H1 (cell line): ENCODE measurements at regions not wholly inside any gene's neighbourhood (a gene's known extent, or its start where the extent isn't known, plus 50 kb on each side); places are given as distances from the start of the nearest gene placed in this dataset.

Experiments
- CTCF ChIA-PET: fragments of 300-600 bp; sonication (Branson Sonifier 250); formaldehyde crosslinking; loops from one replicate; lab custom pipeline; 2021; ENCODE audit not compliant: partially characterized antibody; lab: Charles Lee
- POLR2A ChIA-PET: fragments of 300-600 bp; sonication (Branson Sonifier 250); formaldehyde crosslinking; loops from one replicate; lab custom pipeline; 2021; ENCODE audit warnings: inconsistent platforms; ENCODE audit not compliant: partially characterized antibody; lab: Charles Lee
- DNase-seq, 2 experiments: peaks; one replicate each; pipeline versions ENCODE4 v3.0.0 to v3.0.0-alpha.2; 2010 to 2022; ENCODE audit warnings: low spot score in 2 of 2, low read depth in 1 of 2, mixed read lengths in 1 of 2
- FAIRE-seq: peaks from 2 replicates; lab custom pipeline; 2011; peaks lifted over from hg19 to GRCh38; lab: Jason Lieb, UNC
- H2AFZ ChIP-seq: 2 replicates; pipeline ENCODE4 v1.8.1; 2012; ENCODE audit warnings: low read length, inconsistent platforms
- H2AK5ac ChIP-seq: 2 replicates; pipeline ENCODE4 v1.6.1; 2013; ENCODE audit warnings: low read depth, low read length
- H2BK120ac ChIP-seq: replicated peaks from 2 replicates; pipeline ENCODE3; 2013; ENCODE audit warnings: low read depth, low read length, inconsistent platforms
- H2BK12ac ChIP-seq: 2 replicates; pipeline ENCODE4 v1.6.1; 2013; ENCODE audit warnings: low read depth, low read length
- H2BK15ac ChIP-seq: 2 replicates; pipeline ENCODE4 v1.6.1; 2013; ENCODE audit warnings: low read length
- H2BK20ac ChIP-seq: 2 replicates; pipeline ENCODE4 v1.6.1; 2013; ENCODE audit warnings: low read length
- H2BK5ac ChIP-seq: 2 replicates; pipeline ENCODE4 v1.6.1; 2013; ENCODE audit warnings: low read depth, low read length
- H3K14ac ChIP-seq: 2 replicates; pipeline ENCODE4 v1.6.1; 2013; ENCODE audit warnings: inconsistent platforms; ENCODE audit not compliant: insufficient read length
- H3K18ac ChIP-seq: 2 replicates; pipeline ENCODE4 v1.6.1; 2013; ENCODE audit warnings: low read length; ENCODE audit errors: extremely low read depth
- H3K23ac ChIP-seq: 2 replicates; pipeline ENCODE4 v1.6.1; 2013; ENCODE audit warnings: inconsistent platforms; ENCODE audit not compliant: insufficient read length
- H3K23me2 ChIP-seq: 2 replicates; pipeline ENCODE4 v1.6.1; 2013; ENCODE audit warnings: low read depth, low read length
- H3K27ac ChIP-seq: 2 replicates; pipeline ENCODE4 v1.6.1; 2011; ENCODE audit warnings: low read depth, low read length, inconsistent platforms
- H3K27me3 ChIP-seq, 4 experiments: replicated peaks in 1 of 4; 1 replicate in 1 of 4; 2 replicates in 3 of 4; pipeline versions ENCODE4 v1.6.1 to v1.8.1; 2011 to 2013; ENCODE audit warnings: low read length in 3 of 4, mild to moderate bottlenecking in 3 of 4, inconsistent platforms in 2 of 4, mixed read lengths in 2 of 4, moderate library complexity in 1 of 4; ENCODE audit not compliant: control insufficient read depth in 3 of 4, insufficient read depth in 3 of 4; ENCODE audit errors: extremely low read depth in 1 of 4
- H3K36me3 ChIP-seq, 4 experiments: 2 replicates each; pipeline versions ENCODE4 v1.6.1 to v1.8.1; 2011 to 2013; ENCODE audit warnings: mild to moderate bottlenecking in 4 of 4, low read length in 3 of 4, moderate library complexity in 2 of 4, control low read depth in 1 of 4, inconsistent platforms in 1 of 4; ENCODE audit not compliant: insufficient read depth in 4 of 4, control insufficient read depth in 2 of 4
- H3K4ac ChIP-seq: replicated peaks from 2 replicates; pipeline ENCODE3; 2013; ENCODE audit warnings: low read length, low read depth, mixed read lengths, inconsistent platforms; ENCODE audit not compliant: insufficient read length
- H3K4me1 ChIP-seq, 4 experiments: replicated peaks in 1 of 4; 1 replicate in 1 of 4; 2 replicates in 3 of 4; pipeline versions ENCODE4 v1.6.1 to v1.8.1; 2011 to 2013; ENCODE audit warnings: low read length in 3 of 4, inconsistent platforms in 2 of 4, mixed read lengths in 1 of 4; ENCODE audit not compliant: insufficient read depth in 4 of 4, control insufficient read depth in 3 of 4
- H3K4me2 ChIP-seq, 2 experiments: 2 replicates each; pipeline versions ENCODE4 v1.6.1 to v1.8.1; 2011 to 2013; ENCODE audit warnings: low read depth in 2 of 2, low read length in 2 of 2, control low read depth in 1 of 2, inconsistent platforms in 1 of 2, mild to moderate bottlenecking in 1 of 2; ENCODE audit not compliant: insufficient read depth in 1 of 2
- H3K4me3 ChIP-seq, 4 experiments: fragments of 200-600, 300-600 bp in 1 of 4; sonication (generic), shearing (Covaris generic), sonication (Bioruptor Twin) in 1 of 4; 2 replicates each; pipeline versions ENCODE4 v1.5.1 to v1.8.1; 2011 to 2016; ENCODE audit warnings: low read length in 4 of 4, low read depth in 3 of 4, control low read depth in 2 of 4, inconsistent platforms in 2 of 4, mild to moderate bottlenecking in 2 of 4, mixed read lengths in 1 of 4, moderate library complexity in 1 of 4; ENCODE audit not compliant: insufficient read depth in 2 of 4; ENCODE audit errors: extremely low read depth in 1 of 4
- H3K56ac ChIP-seq: replicated peaks from 2 replicates; pipeline ENCODE3; 2013; ENCODE audit warnings: low read depth, mild to moderate bottlenecking, mixed read lengths, low read length, inconsistent platforms; ENCODE audit not compliant: insufficient read length
- H3K79me1 ChIP-seq: 2 replicates; pipeline ENCODE4 v1.6.1; 2013; ENCODE audit warnings: low read depth, low read length, control low read depth
- H3K79me2 ChIP-seq, 2 experiments: 2 replicates each; pipeline versions ENCODE4 v1.6.1 to v1.8.1; 2012 to 2013; ENCODE audit warnings: low read length in 2 of 2, mild to moderate bottlenecking in 2 of 2, inconsistent platforms in 1 of 2; ENCODE audit not compliant: insufficient read depth in 2 of 2, control insufficient read depth in 1 of 2
- H3K9ac ChIP-seq, 4 experiments: replicated peaks in 1 of 4; 1 replicate in 1 of 4; 2 replicates in 3 of 4; pipeline versions ENCODE4 v1.6.1 to v1.8.1; 2011 to 2013; ENCODE audit warnings: low read depth in 3 of 4, low read length in 3 of 4, control low read depth in 2 of 4, mild to moderate bottlenecking in 2 of 4, moderate library complexity in 2 of 4, inconsistent platforms in 1 of 4; ENCODE audit errors: extremely low read depth in 1 of 4
- H3K9me3 ChIP-seq, 2 experiments: 2 replicates each; pipeline versions ENCODE4 v1.6.1 to v1.8.1; 2012 to 2013; ENCODE audit warnings: mild to moderate bottlenecking in 2 of 2, moderate library complexity in 2 of 2, control low read depth in 1 of 2, inconsistent platforms in 1 of 2, low read depth in 1 of 2, low read length in 1 of 2, mixed read lengths in 1 of 2; ENCODE audit not compliant: insufficient read depth in 2 of 2
- H4K20me1 ChIP-seq, 2 experiments: replicated peaks in 1 of 2; 2 replicates each; pipeline versions ENCODE3 to v1.8.1; 2011 to 2013; ENCODE audit warnings: inconsistent platforms in 2 of 2, low read length in 2 of 2, mild to moderate bottlenecking in 1 of 2; ENCODE audit not compliant: insufficient read depth in 2 of 2, control insufficient read depth in 1 of 2
- H4K5ac ChIP-seq: 2 replicates; pipeline ENCODE4 v1.6.1; 2013; ENCODE audit warnings: low read length, low read depth, mixed read lengths, inconsistent platforms; ENCODE audit not compliant: insufficient read length
- H4K8ac ChIP-seq: 2 replicates; pipeline ENCODE4 v1.8.0; 2013; ENCODE audit warnings: mild to moderate bottlenecking, moderate library complexity, low read length, inconsistent platforms; ENCODE audit not compliant: insufficient read depth; ENCODE audit errors: extremely low read depth
- H4K91ac ChIP-seq: replicated peaks from 2 replicates; pipeline ENCODE3; 2013; ENCODE audit warnings: low read length, mixed read lengths, inconsistent platforms; ENCODE audit not compliant: insufficient read length
- EGR1 ChIP-seq: IDR thresholded peaks from 2 replicates; pipeline ENCODE4 v1.6.1; 2011; ENCODE audit warnings: low read depth, low read length, borderline replicate concordance
- HDAC2 ChIP-seq, 2 experiments: fragments of 300-600 bp in 1 of 2; sonication (generic) in 1 of 2; IDR thresholded peaks; 2 replicates each; pipeline ENCODE4 v1.6.1; 2011 to 2012; ENCODE audit warnings: low read depth in 2 of 2, low read length in 2 of 2, mild to moderate bottlenecking in 2 of 2, moderate library complexity in 2 of 2, borderline replicate concordance in 1 of 2, inconsistent platforms in 1 of 2
- PHF8 ChIP-seq: fragments of 200-600 bp; sonication (generic); conservative IDR thresholded peaks from 2 replicates; pipeline ENCODE4 v1.7.1; 2012; ENCODE audit warnings: low read depth, mild to moderate bottlenecking, inconsistent platforms, low read length, moderate library complexity
- POLR2A ChIP-seq, 2 experiments: IDR thresholded peaks; 1 replicate in 1 of 2; 2 replicates in 1 of 2; pipeline ENCODE4 v1.6.1; 2011; ENCODE audit warnings: low read depth in 2 of 2, low read length in 2 of 2, mild to moderate bottlenecking in 2 of 2; ENCODE audit errors: control extremely low read depth in 1 of 2
- RNF2 ChIP-seq: fragments of 200-900, 300-1000 bp; sonication (generic); IDR thresholded peaks from 2 replicates; pipeline ENCODE4 v1.7.1; 2016; ENCODE audit warnings: borderline replicate concordance, low read depth, mild to moderate bottlenecking, antibody characterized with exemption, low read length; ENCODE audit not compliant: poor library complexity, severe bottlenecking; ENCODE audit errors: missing control alignments
- SIN3A ChIP-seq, 2 experiments: IDR thresholded peaks in 1 of 2; conservative IDR thresholded peaks in 1 of 2; 2 replicates each; pipeline ENCODE4 v1.6.1; 2011 to 2012; ENCODE audit warnings: low read length in 2 of 2, improper control_type of control experiment in 1 of 2, low read depth in 1 of 2, mild to moderate bottlenecking in 1 of 2
- SIX5 ChIP-seq: IDR thresholded peaks from 2 replicates; pipeline ENCODE4 v1.6.1; 2011; ENCODE audit warnings: mild to moderate bottlenecking, low read depth, low read length
- SP4 ChIP-seq: IDR thresholded peaks from 2 replicates; pipeline ENCODE4 v1.6.1; 2012; ENCODE audit warnings: low read length, inconsistent platforms
- SUZ12 ChIP-seq: fragments of 200-600 bp; sonication (generic); IDR thresholded peaks from 2 replicates; pipeline ENCODE4 v1.6.1; 2012; ENCODE audit warnings: mild to moderate bottlenecking, inconsistent platforms, low read length, moderate library complexity, mixed read lengths
- TBP ChIP-seq: IDR thresholded peaks from 2 replicates; pipeline ENCODE4 v1.6.1; 2011; ENCODE audit warnings: low read depth, low read length, improper control_type of control experiment
- WGBS, 2 experiments: shearing (Covaris generic) in 1 of 2; methylation state at CpG; one replicate each; pipeline versions ENCODE4 v1.1.6 to v1.1.7; 2013 to 2015; ENCODE audit warnings: low lambda C conversion rate in 2 of 2, mixed read lengths in 2 of 2, inconsistent platforms in 1 of 2, low coverage in 1 of 2, missing lambda C conversion rate in 1 of 2; ENCODE audit not compliant: insufficient replicate concordance in 2 of 2, insufficient coverage in 1 of 2, insufficient read length in 1 of 2; ENCODE audit errors: extremely low coverage in 1 of 2, missing lambda C conversion rate in 1 of 2; 5-methylcytosine and 5-hydroxymethylcytosine counted together

- H3K27ac ChIP-seq: no peak overlapping the region
- H2BK20ac ChIP-seq: no peak overlapping the region
- no peak for TF ChIP-seq SIX5
- no peak for TF ChIP-seq POLR2A (IDR thresholded peaks at IDR 0.05; ENCODE audit: control extremely low read depth in 1 of 2, low read depth in 2 of 2, low read length in 2 of 2)
- TF ChIP-seq TBP: no peak
- TF ChIP-seq SUZ12: no peak
- no peak for TF ChIP-seq SIN3A (conservative IDR thresholded peaks at IDR 0.05 in 1 of 2, IDR thresholded peaks at IDR 0.05 in 1 of 2; ENCODE audit: low read depth in 1 of 2, low read length in 2 of 2)
- TF ChIP-seq RNF2: no peak
- no peak for TF ChIP-seq SP4
- TF ChIP-seq EGR1: no peak
- no peak for TF ChIP-seq PHF8
- no peak for TF ChIP-seq HDAC2 (IDR thresholded peaks at IDR 0.05; ENCODE audit: borderline replicate concordance in 1 of 2, low read depth in 2 of 2, low read length in 2 of 2)
- ChIA-PET POLR2A (no interaction called here), CTCF (no interaction called here)
- no peak overlapping the region for H2BK120ac ChIP-seq
- no peak overlapping the region for H2BK12ac ChIP-seq
- H3K14ac ChIP-seq: no peak overlapping the region
- no peaks in the 10 kb centered on the region for H3K9me3 ChIP-seq
- no peak overlapping the region for H3K9ac ChIP-seq
- H3K23ac ChIP-seq: no peak overlapping the region
- no peak for FAIRE-seq
- no peak overlapping the region for H2BK5ac ChIP-seq
- no peak overlapping the region for H4K91ac ChIP-seq
- peaks cover 0 to 1% (median 0%) of the 10 kb centered on the region in 4 experiments; a peak in 1 of 7 replicates for H3K27me3 ChIP-seq
- no peaks in the 10 kb centered on the region for H3K79me2 ChIP-seq
- H3K56ac ChIP-seq: no peak overlapping the region
- H3K79me1 ChIP-seq: no peaks in the 10 kb centered on the region
- no peak overlapping the region for H2AK5ac ChIP-seq
- no peak overlapping the region for H4K8ac ChIP-seq
- no peak overlapping the region for H2BK15ac ChIP-seq
- H3K4me1 ChIP-seq: no peaks in the 10 kb centered on the region
- H2AFZ ChIP-seq: no peak overlapping the region
- no peaks in the 10 kb centered on the region; the same call in 1 of the 2 replicates for H3K23me2 ChIP-seq
- H3K18ac ChIP-seq: no peak overlapping the region
- no peak overlapping the region for H3K4me2 ChIP-seq
- no peaks in the 10 kb centered on the region for H3K36me3 ChIP-seq
- H4K20me1 ChIP-seq: no peaks in the 10 kb centered on the region
- DNase-seq: no peak
- H3K4ac ChIP-seq: no peak overlapping the region
- H3K4me3 ChIP-seq: no peak overlapping the region
- no peak overlapping the region for H4K5ac ChIP-seq
- WGBS, 2 experiments: 95% methylated on average over 4 of the region's 4 CpGs; no CpG with 5 or more reads in 1 of the 2 experiments
These were observed 1039.1 kb upstream of the TENM3 start for GRCh38 chr4:181204109-181204508.
